Neural cell (in vitro differentiated cells): ENCODE measurements at regions not wholly inside any gene's neighbourhood (a gene's known extent, or its start where the extent isn't known, plus 50 kb on each side); places are given as distances from the start of the nearest gene placed in this dataset.

Source experiments
- H2AFZ ChIP-seq: fragments of 200-600, 300-800 bp; sonication (generic), shearing (Covaris generic); 2 replicates; pipeline ENCODE4 v1.6.0; 2014; ENCODE audit warnings: low read depth, mild to moderate bottlenecking, antibody characterized with exemption, low read length, moderate library complexity
- H3F3A ChIP-seq: fragments of 200-600 bp; shearing (Covaris generic); 2 replicates; pipeline ENCODE4 v1.6.1; 2016; ENCODE audit warnings: mild to moderate bottlenecking, moderate library complexity, mixed read lengths, antibody characterized with exemption, low read length; ENCODE audit not compliant: insufficient read depth, poor library complexity, severe bottlenecking
- H3K27ac ChIP-seq: fragments of 200-600, 300-800 bp; sonication (generic), shearing (Covaris generic); 2 replicates; pipeline ENCODE4 v1.5.1; 2014; ENCODE audit warnings: mild to moderate bottlenecking, low read length, moderate library complexity
- H3K27me3 ChIP-seq: fragments of 300-800, 200-600 bp; sonication (generic), shearing (Covaris generic); 2 replicates; pipeline ENCODE4 v1.6.0; 2014; ENCODE audit warnings: mild to moderate bottlenecking, low read depth, low read length, moderate library complexity; ENCODE audit not compliant: insufficient read depth
- H3K36me3 ChIP-seq: fragments of 300-800, 200-600 bp; sonication (generic), shearing (Covaris generic); 2 replicates; pipeline ENCODE4 v1.5.1; 2014; ENCODE audit warnings: mild to moderate bottlenecking, antibody characterized with exemption, low read length, moderate library complexity; ENCODE audit not compliant: insufficient read depth
- H3K4me2 ChIP-seq: fragments of 300-800, 200-600 bp; sonication (generic), shearing (Covaris generic); 2 replicates; pipeline ENCODE4 v1.6.0; 2014; ENCODE audit warnings: mild to moderate bottlenecking, low read length
- H3K4me3 ChIP-seq: fragments of 300-800, 200-600 bp; sonication (generic), shearing (Covaris generic); 2 replicates; pipeline ENCODE4 v1.5.1; 2014; ENCODE audit warnings: mild to moderate bottlenecking, low read length, moderate library complexity
- H3K79me2 ChIP-seq: fragments of 200-600 bp; shearing (Covaris generic); replicated peaks from 2 replicates; pipeline ENCODE4 v1.6.0; 2014; ENCODE audit warnings: mild to moderate bottlenecking, low read length, moderate library complexity; ENCODE audit not compliant: insufficient read depth
- H3K9ac ChIP-seq: fragments of 300-800, 200-600 bp; sonication (generic), shearing (Covaris generic); 2 replicates; pipeline ENCODE4 v1.6.1; 2016; ENCODE audit warnings: mild to moderate bottlenecking, low read length, mixed read lengths
- H3K9me2 ChIP-seq: fragments of 200-600 bp; shearing (Covaris generic); 2 replicates; pipeline ENCODE4 v1.6.1; 2016; ENCODE audit warnings: mild to moderate bottlenecking, low read length, mixed read lengths; ENCODE audit not compliant: insufficient read depth
- H3K9me3 ChIP-seq: fragments of 200-600, 300-800 bp; sonication (generic), shearing (Covaris generic); 2 replicates; pipeline ENCODE4 v1.6.1; 2016; ENCODE audit warnings: mild to moderate bottlenecking, mixed run types, low read length, moderate library complexity, mixed read lengths
- H4K20me1 ChIP-seq: fragments of 200-600 bp; shearing (Covaris generic); 2 replicates; pipeline ENCODE4 v1.6.1; 2016; ENCODE audit warnings: mild to moderate bottlenecking, mixed run types; ENCODE audit not compliant: insufficient read depth
- CTCF ChIP-seq: fragments of 450-650 bp; IDR thresholded peaks from 2 replicates; pipeline ENCODE4 v1.5.1; 2014; ENCODE audit warnings: antibody characterized with exemption, mild to moderate bottlenecking, moderate library complexity; ENCODE audit not compliant: poor library complexity, severe bottlenecking
- EP300 ChIP-seq: fragments of 450-650 bp; conservative IDR thresholded peaks from 2 replicates; pipeline ENCODE4 v1.6.1; 2014; ENCODE audit warnings: antibody characterized with exemption, mild to moderate bottlenecking, moderate library complexity; ENCODE audit not compliant: poor library complexity, severe bottlenecking
- EZH2 ChIP-seq: fragments of 200-600, 300-800 bp; shearing (Covaris generic), sonication (generic); IDR thresholded peaks from 2 replicates; pipeline ENCODE4 v1.6.1; 2014; ENCODE audit warnings: antibody characterized with exemption, low read length, borderline replicate concordance, mild to moderate bottlenecking; ENCODE audit not compliant: insufficient read depth, poor library complexity, severe bottlenecking
- MXI1 ChIP-seq: fragments of 450-650 bp; conservative IDR thresholded peaks from 2 replicates; pipeline ENCODE4 v1.6.1; 2014; ENCODE audit warnings: antibody characterized with exemption, mild to moderate bottlenecking; ENCODE audit not compliant: poor library complexity, severe bottlenecking
- POLR2AphosphoS5 ChIP-seq: IDR thresholded peaks from 2 replicates; pipeline ENCODE4 v1.6.1; 2012
- RAD21 ChIP-seq: fragments of 450-650 bp; conservative IDR thresholded peaks from 2 replicates; pipeline ENCODE4 v1.6.1; 2014; ENCODE audit warnings: antibody characterized with exemption, mild to moderate bottlenecking, moderate library complexity
- REST ChIP-seq: IDR thresholded peaks from 2 replicates; pipeline ENCODE4 v1.6.1; 2012; ENCODE audit warnings: borderline replicate concordance
- SMC3 ChIP-seq: fragments of 450-650 bp; conservative IDR thresholded peaks from 2 replicates; pipeline ENCODE4 v1.6.1; 2014; ENCODE audit warnings: antibody characterized with exemption, mild to moderate bottlenecking, moderate library complexity; ENCODE audit not compliant: poor library complexity
- TAF1 ChIP-seq: IDR thresholded peaks from 2 replicates; pipeline ENCODE4 v1.6.1; 2012; ENCODE audit warnings: low read depth

- Histone ChIP-seq H3K27me3 (no peaks in the 10 kb centered on the region), H3K79me2 (no peaks in the 10 kb centered on the region), H3K36me3 (no peaks in the 10 kb centered on the region), H3K27ac (no peak overlapping the region), H4K20me1 (no peaks in the 10 kb centered on the region), H3K4me3 (no peak overlapping the region), H3K9me3 (no peaks in the 10 kb centered on the region), H3F3A (peaks cover 3% of the 10 kb centered on the region), H3K9ac (no peak overlapping the region), H2AFZ (no peak overlapping the region), H3K9me2 (no peaks in the 10 kb centered on the region), H3K4me2 (no peak overlapping the region)
- TF ChIP-seq RAD21, result no peak
- no peak for TF ChIP-seq EZH2
- no peak for TF ChIP-seq MXI1
- TF ChIP-seq CTCF, result no peak
- no peak for TF ChIP-seq EP300
- no peak for TF ChIP-seq POLR2AphosphoS5
- TF ChIP-seq REST, result no peak
- no peak for TF ChIP-seq SMC3
- no peak for TF ChIP-seq TAF1
Observed at GRCh38 chr4:79652738-79653137, 244.7 kb upstream of the GK2 start.

GRCh38 chr4:79652232-79652631 is 244.2 kb upstream of the GK2 start:
- H4K20me1 ChIP-seq, result no peaks in the 10 kb centered on the region
- no peak for TF ChIP-seq EZH2
- TF ChIP-seq RAD21, result no peak
- no peak for TF ChIP-seq TAF1
- no peaks in the 10 kb centered on the region for H3K9me2 ChIP-seq
- no peak overlapping the region for H3K9ac ChIP-seq
- H2AFZ ChIP-seq, result no peak overlapping the region
- H3F3A ChIP-seq, result peaks cover 3% of the 10 kb centered on the region
- H3K36me3 ChIP-seq, result no peaks in the 10 kb centered on the region
- H3K27ac ChIP-seq, result no peak overlapping the region
- no peaks in the 10 kb centered on the region for H3K27me3 ChIP-seq
- no peaks in the 10 kb centered on the region for H3K9me3 ChIP-seq
- no peak overlapping the region for H3K4me3 ChIP-seq
- no peak overlapping the region for H3K4me2 ChIP-seq
- no peaks in the 10 kb centered on the region for H3K79me2 ChIP-seq

- Histone ChIP-seq H2AFZ (no peak overlapping the region), H3F3A (peaks cover 3% of the 10 kb centered on the region), H3K27me3 (no peaks in the 10 kb centered on the region), H3K9ac (no peak overlapping the region), H3K4me3 (no peak overlapping the region), H3K36me3 (no peaks in the 10 kb centered on the region), H3K79me2 (no peaks in the 10 kb centered on the region), H4K20me1 (no peaks in the 10 kb centered on the region), H3K9me3 (no peaks in the 10 kb centered on the region), H3K4me2 (no peak overlapping the region), H3K9me2 (no peaks in the 10 kb centered on the region), H3K27ac (no peak overlapping the region)
- TF ChIP-seq EP300 (no peak), EZH2 (no peak), TAF1 (no peak), RAD21 (no peak), SMC3 (no peak), REST (no peak)
Observed at GRCh38 chr4:79651456-79651855, 243.4 kb upstream of the GK2 start.
